ENCODE measurements at regions not wholly inside any gene's neighbourhood (a gene's known extent, or its start where the extent isn't known, plus 50 kb on each side); places are given as distances from the start of the nearest gene placed in this dataset.
A peak's percentile ranks its signal among the peaks of the same experiment; 100 is the strongest.

DNA sequence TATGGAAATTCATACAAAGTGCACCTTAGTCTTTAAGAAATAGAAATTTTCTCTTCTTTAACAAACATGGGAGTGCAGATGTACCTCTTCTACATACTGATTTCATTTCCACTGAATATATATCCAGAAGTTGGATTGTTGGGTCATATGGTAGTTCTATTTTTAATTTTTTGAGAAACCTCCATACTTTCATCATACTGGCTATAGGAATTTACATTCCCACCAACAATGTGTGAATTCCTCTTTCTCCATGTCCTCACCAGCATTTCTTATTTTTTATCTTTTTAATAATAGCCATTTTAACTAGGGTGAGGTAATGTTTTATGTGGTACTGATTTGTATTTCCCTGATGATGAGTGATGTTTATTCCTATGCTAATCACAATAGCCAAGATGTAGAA lies 87.5 kb downstream of the RGS2 start:
- Mint-ChIP-seq H3K9me3 (ENCODE audit: low read depth, unreplicated experiment) (no peaks in the 10 kb centered on the region), H3K27ac (ENCODE audit: unreplicated experiment) (no peak overlapping the region), H3K4me3 (ENCODE audit: low read depth, unreplicated experiment) (no peak overlapping the region), H3K27me3 (ENCODE audit: unreplicated experiment) (no peaks in the 10 kb centered on the region), H3K36me3 (ENCODE audit: insufficient read depth, unreplicated experiment) (no peaks in the 10 kb centered on the region), H3K4me1 (ENCODE audit: low read depth, unreplicated experiment) (no peaks in the 10 kb centered on the region)
- no TSS peak for BruUV-seq (replicated peaks)
- no peak for DNase-seq
- CTCF ChIA-PET, result no interaction called here
- TF ChIP-seq, protein P1, sequence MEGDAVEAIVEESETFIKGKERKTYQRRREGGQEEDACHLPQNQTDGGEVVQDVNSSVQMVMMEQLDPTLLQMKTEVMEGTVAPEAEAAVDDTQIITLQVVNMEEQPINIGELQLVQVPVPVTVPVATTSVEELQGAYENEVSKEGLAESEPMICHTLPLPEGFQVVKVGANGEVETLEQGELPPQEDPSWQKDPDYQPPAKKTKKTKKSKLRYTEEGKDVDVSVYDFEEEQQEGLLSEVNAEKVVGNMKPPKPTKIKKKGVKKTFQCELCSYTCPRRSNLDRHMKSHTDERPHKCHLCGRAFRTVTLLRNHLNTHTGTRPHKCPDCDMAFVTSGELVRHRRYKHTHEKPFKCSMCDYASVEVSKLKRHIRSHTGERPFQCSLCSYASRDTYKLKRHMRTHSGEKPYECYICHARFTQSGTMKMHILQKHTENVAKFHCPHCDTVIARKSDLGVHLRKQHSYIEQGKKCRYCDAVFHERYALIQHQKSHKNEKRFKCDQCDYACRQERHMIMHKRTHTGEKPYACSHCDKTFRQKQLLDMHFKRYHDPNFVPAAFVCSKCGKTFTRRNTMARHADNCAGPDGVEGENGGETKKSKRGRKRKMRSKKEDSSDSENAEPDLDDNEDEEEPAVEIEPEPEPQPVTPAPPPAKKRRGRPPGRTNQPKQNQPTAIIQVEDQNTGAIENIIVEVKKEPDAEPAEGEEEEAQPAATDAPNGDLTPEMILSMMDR (IDR thresholded peaks at IDR 0.05; ENCODE audit: unreplicated experiment), result no peak
- intact Hi-C loops (cut with micrococcal nuclease; ENCODE audit: unreplicated experiment), result no loop called here

DNA sequence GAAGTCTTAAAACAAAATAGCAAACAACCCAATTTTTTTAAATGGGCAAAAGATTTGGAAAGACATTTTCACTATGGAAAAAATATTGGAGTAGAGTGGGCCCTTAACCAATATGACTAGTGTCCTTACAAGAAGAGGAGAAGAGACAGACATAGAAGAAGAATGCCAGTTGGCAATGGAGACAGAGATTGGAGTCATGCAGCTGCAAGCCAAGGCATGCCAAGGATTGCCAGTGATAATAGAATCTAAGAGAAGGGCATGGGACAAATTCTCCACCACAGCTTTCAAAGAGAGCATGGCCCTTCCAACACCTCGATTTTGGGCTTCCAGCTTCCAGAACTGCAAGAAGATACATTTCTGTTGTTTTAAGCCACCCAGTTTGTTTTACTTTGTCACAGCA lies 92.7 kb downstream of the RGS2 start:
- TF ChIP-seq, protein P1 (IDR thresholded peaks at IDR 0.05; ENCODE audit: unreplicated experiment), result no peak
- H3K9me3 Mint-ChIP-seq (ENCODE audit: low read depth, unreplicated experiment), result no peaks in the 10 kb centered on the region
- CTCF ChIA-PET, result no interaction called here
- no peaks in the 10 kb centered on the region for H3K27me3 Mint-ChIP-seq (ENCODE audit: unreplicated experiment)
- H3K4me1 Mint-ChIP-seq (ENCODE audit: low read depth, unreplicated experiment), result no peaks in the 10 kb centered on the region
- intact Hi-C loops (cut with micrococcal nuclease; ENCODE audit: unreplicated experiment), result loop anchor here (5.0 kb wide), 1 partner anchor 66 kb away; no protein-coding TSS in a partner anchor
- no TSS peak for BruUV-seq (replicated peaks)
- H3K27ac Mint-ChIP-seq (ENCODE audit: unreplicated experiment), result no peak overlapping the region
- no peak overlapping the region for H3K4me3 Mint-ChIP-seq (ENCODE audit: low read depth, unreplicated experiment)
- DNase-seq, result no peak
- no peaks in the 10 kb centered on the region for H3K36me3 Mint-ChIP-seq (ENCODE audit: insufficient read depth, unreplicated experiment)

DNA sequence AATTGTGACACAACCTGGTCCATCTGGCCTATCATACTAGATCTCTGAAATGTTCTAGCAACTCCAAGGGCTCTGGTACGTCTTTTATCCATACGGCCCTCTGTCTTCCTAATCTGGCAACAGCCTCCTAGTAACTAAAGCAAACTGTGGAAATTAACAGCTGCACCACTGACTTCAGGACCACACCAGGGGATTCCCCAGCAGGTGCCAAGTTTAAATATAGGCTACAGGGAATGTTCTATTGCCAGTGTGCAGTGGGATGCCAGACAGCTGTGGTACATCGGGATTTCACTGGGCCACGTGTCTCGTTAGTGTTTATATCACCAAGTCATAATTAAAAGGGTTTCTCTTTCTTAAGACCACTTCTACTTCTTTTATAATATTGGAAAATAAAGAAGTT lies 94.3 kb downstream of the RGS2 start:
- H3K27me3 Mint-ChIP-seq (ENCODE audit: unreplicated experiment), result no peaks in the 10 kb centered on the region
- TF ChIP-seq, protein P1 (IDR thresholded peaks at IDR 0.05; ENCODE audit: unreplicated experiment), result no peak
- H3K36me3 Mint-ChIP-seq (ENCODE audit: insufficient read depth, unreplicated experiment), result no peaks in the 10 kb centered on the region
- H3K4me1 Mint-ChIP-seq (ENCODE audit: low read depth, unreplicated experiment), result no peaks in the 10 kb centered on the region
- no peak for DNase-seq
- no peak overlapping the region for H3K27ac Mint-ChIP-seq (ENCODE audit: unreplicated experiment)
- CTCF ChIA-PET, result interaction anchor here (0.6 kb wide), 1 partner anchor 823 kb away, joined by 3 read pairs; no protein-coding TSS in a partner anchor
- intact Hi-C loops (cut with micrococcal nuclease; ENCODE audit: unreplicated experiment), result loop anchor here (5.0 kb wide), 1 partner anchor 64 kb away; no protein-coding TSS in a partner anchor
- H3K4me3 Mint-ChIP-seq (ENCODE audit: low read depth, unreplicated experiment), result no peak overlapping the region
- H3K9me3 Mint-ChIP-seq (ENCODE audit: low read depth, unreplicated experiment), result no peaks in the 10 kb centered on the region
- no TSS peak for BruUV-seq (replicated peaks)

DNA sequence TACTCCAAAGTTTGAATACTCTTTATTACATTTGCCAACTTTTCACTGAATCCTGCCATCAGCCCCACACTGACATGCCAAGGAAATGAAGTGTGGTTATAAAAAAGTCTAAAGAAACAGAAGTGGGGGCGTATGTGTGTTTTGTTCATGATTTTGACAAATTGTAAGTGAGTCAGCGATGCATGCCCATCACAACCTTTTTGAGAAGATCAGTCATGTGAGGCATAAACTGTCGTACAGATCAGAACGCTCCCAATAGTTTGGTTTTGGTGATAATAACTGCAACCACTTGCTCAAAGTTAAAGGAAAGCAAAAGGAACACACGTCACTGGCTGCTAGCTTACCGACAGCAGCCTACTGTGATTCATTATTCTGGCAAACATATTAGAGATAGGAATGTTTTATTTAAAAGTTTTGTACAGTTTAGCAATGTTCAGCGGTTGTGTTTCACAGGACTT lies 95.6 kb downstream of the RGS2 start:
- Mint-ChIP-seq H3K9me3 (ENCODE audit: low read depth, unreplicated experiment) (no peaks in the 10 kb centered on the region), H3K4me3 (ENCODE audit: low read depth, unreplicated experiment) (peak overlapping the region; percentile 13), H3K27ac (ENCODE audit: unreplicated experiment) (peak overlapping the region; percentile 29), H3K36me3 (ENCODE audit: insufficient read depth, unreplicated experiment) (no peaks in the 10 kb centered on the region), H3K4me1 (ENCODE audit: low read depth, unreplicated experiment) (no peaks in the 10 kb centered on the region), H3K27me3 (ENCODE audit: unreplicated experiment) (no peaks in the 10 kb centered on the region)
- TF ChIP-seq, protein P1 (IDR thresholded peaks at IDR 0.05; ENCODE audit: unreplicated experiment), result no peak
- intact Hi-C loops (cut with micrococcal nuclease; ENCODE audit: unreplicated experiment), result loop anchor here (2.0 to 5.0 kb wide), 2 partner anchors 63 to 94 kb away; no protein-coding TSS in a partner anchor
- CTCF ChIA-PET, result interaction anchor here (1.0 kb wide), 2 partner anchors 11 to 162 kb away, joined by 3 to 4 read pairs; no protein-coding TSS in a partner anchor
- peak; percentile 10 for DNase-seq
- BruUV-seq (replicated peaks), result no TSS peak
